Left lung (tissue), 4 donors: ENCODE measurements at regions not wholly inside any gene's neighbourhood (a gene's known extent, or its start where the extent isn't known, plus 50 kb on each side); places are given as distances from the start of the nearest gene placed in this dataset.

Source experiments
- ATAC-seq: fragments of 200-7000 bp; cut with Tn5 transposase; one replicate; pipeline ENCODE4 v1.9.1; 2020; ENCODE audit warnings: moderate library complexity
- DNase-seq, 4 donors: peaks; one replicate each; pipeline ENCODE4 v3.0.0-alpha.2; 2013 to 2020
- H3K27ac ChIP-seq, 2 donors: fragments of 200-600 bp; sonication (generic) in 1 of 2; one replicate each; pipeline versions ENCODE4 v1.5.0 to v1.8.0; 2020 to 2021
- H3K27me3 ChIP-seq, 2 donors: fragments of 200-600 bp; sonication (generic) in 1 of 2; one replicate each; pipeline versions ENCODE4 v1.5.0 to v1.8.0; 2020 to 2021
- H3K36me3 ChIP-seq, 2 donors: fragments of 200-600 bp; sonication (generic) in 1 of 2; one replicate each; pipeline versions ENCODE4 v1.5.0 to v1.8.0; 2020 to 2021
- H3K4me1 ChIP-seq, 2 donors: fragments of 200-600 bp; one replicate each; pipeline ENCODE4 v1.8.0; 2021
- H3K4me3 ChIP-seq, 2 donors: fragments of 200-600 bp; sonication (generic) in 1 of 2; one replicate each; pipeline versions ENCODE4 v1.5.0 to v1.8.0; 2020 to 2021; ENCODE audit warnings: mild to moderate bottlenecking in 1 of 2
- H3K9me3 ChIP-seq, 2 donors: fragments of 200-600 bp; sonication (generic) in 1 of 2; one replicate each; pipeline versions ENCODE4 v1.5.0 to v1.8.0; 2020 to 2021
- intact Hi-C, 2 donors: fragments of 100-400 bp; cut with DNase I; formaldehyde crosslinking; loops; one replicate each; pipeline versions ENCODE4 v1.11.2 to v1.14.2; 2022
- TF ChIP-seq, protein P1 (sequence below), 2 donors: fragments of 200-600 bp; sonication (generic) in 1 of 2; IDR thresholded peaks; one replicate each; pipeline versions ENCODE4 v1.5.0 to v1.8.0; 2021; ENCODE audit warnings: antibody characterized with exemption in 2 of 2
- donor health status: DM: no; HTN: yes; CAD: no.
- donor health status: DM: no; HTN: no; CAD: no.

DNA sequence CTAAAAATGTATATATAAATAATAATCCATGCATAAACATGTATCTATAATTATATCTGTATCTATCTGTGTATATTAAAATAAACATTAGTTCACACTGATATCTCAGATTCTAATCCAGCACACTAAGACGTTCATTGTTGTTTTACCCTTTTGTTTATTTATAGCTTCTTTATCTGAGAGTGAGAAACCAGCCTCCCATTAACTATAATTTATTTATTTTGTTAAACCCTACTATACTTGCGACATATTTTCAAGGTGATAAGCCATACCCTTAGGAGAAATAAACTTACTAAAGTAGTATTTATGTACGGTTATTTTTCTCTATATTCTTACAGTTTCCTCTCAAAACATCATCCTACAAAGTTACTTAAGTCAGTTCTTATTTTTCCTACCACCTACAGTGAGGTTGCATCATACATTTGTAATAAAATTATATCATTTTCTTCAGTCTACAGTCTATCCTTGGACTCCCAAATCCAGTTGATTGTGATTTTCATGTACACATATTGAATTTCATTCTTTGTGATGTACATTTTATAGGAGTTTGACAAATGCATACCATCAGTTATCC lies 726.4 kb upstream of the FAM174A start:
- TF ChIP-seq, protein P1, sequence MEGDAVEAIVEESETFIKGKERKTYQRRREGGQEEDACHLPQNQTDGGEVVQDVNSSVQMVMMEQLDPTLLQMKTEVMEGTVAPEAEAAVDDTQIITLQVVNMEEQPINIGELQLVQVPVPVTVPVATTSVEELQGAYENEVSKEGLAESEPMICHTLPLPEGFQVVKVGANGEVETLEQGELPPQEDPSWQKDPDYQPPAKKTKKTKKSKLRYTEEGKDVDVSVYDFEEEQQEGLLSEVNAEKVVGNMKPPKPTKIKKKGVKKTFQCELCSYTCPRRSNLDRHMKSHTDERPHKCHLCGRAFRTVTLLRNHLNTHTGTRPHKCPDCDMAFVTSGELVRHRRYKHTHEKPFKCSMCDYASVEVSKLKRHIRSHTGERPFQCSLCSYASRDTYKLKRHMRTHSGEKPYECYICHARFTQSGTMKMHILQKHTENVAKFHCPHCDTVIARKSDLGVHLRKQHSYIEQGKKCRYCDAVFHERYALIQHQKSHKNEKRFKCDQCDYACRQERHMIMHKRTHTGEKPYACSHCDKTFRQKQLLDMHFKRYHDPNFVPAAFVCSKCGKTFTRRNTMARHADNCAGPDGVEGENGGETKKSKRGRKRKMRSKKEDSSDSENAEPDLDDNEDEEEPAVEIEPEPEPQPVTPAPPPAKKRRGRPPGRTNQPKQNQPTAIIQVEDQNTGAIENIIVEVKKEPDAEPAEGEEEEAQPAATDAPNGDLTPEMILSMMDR (IDR thresholded peaks at IDR 0.05) = no peak
- no peak overlapping the region for H3K4me3 ChIP-seq
- no peaks in the 10 kb centered on the region for H3K9me3 ChIP-seq
- H3K4me1 ChIP-seq = no peaks in the 10 kb centered on the region
- no peak for ATAC-seq
- intact Hi-C loops = no loop called here
- no peak for DNase-seq
- H3K27me3 ChIP-seq = no peaks in the 10 kb centered on the region
- no peaks in the 10 kb centered on the region for H3K36me3 ChIP-seq
- H3K27ac ChIP-seq = no peak overlapping the region

DNA sequence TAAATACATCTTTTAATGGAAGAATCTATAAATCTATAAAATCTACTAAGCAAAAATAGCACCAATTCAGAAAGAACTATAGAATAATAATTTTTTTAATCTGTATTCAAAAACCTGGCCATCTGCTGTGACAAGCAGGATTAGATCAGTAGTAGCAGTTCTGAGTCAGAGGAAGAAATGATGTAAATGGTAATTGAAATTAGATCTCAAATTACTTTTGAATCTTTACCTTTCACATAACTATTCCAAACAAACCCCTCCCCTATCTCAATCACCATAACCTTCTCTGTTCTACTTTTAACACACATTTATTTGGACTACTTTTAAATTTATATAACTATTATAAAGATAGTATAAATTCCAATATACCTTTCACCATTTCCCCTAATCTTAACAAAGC lies 727.8 kb upstream of the FAM174A start:
- Histone ChIP-seq H3K27ac (no peak overlapping the region), H3K9me3 (no peaks in the 10 kb centered on the region), H3K27me3 (no peaks in the 10 kb centered on the region), H3K4me3 (no peak overlapping the region), H3K36me3 (no peaks in the 10 kb centered on the region), H3K4me1 (no peaks in the 10 kb centered on the region)
- intact Hi-C loops = no loop called here
- TF ChIP-seq, protein P1 (IDR thresholded peaks at IDR 0.05) = no peak
- DNase-seq (no peak), ATAC-seq (no peak)

DNA sequence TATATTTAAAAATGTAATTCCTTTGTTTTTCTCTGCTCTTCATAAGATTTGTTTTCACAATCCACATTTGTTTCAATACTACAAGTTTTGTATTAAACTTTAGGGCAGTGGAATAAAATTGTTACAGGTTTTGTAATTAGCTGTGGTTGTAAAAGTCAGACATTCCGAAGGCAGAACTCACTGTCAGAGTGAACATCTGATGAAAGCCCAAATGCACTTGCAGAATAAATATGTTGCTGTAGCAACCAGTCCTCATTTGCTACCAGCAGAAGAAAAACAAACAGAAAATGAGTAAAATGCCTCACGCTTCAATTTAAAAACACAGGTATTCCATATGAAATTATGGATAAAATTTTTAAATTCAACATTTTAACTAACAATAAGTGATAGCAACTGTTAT lies 740.1 kb upstream of the FAM174A start:
- H3K4me1 ChIP-seq = no peaks in the 10 kb centered on the region
- intact Hi-C loops = no loop called here
- TF ChIP-seq, protein P1 (IDR thresholded peaks at IDR 0.05) = no peak
- no peak for ATAC-seq
- no peaks in the 10 kb centered on the region for H3K27me3 ChIP-seq
- DNase-seq = no peak
- H3K27ac ChIP-seq = no peak overlapping the region
- H3K4me3 ChIP-seq = no peak overlapping the region
- H3K9me3 ChIP-seq = no peaks in the 10 kb centered on the region
- H3K36me3 ChIP-seq = no peaks in the 10 kb centered on the region

DNA sequence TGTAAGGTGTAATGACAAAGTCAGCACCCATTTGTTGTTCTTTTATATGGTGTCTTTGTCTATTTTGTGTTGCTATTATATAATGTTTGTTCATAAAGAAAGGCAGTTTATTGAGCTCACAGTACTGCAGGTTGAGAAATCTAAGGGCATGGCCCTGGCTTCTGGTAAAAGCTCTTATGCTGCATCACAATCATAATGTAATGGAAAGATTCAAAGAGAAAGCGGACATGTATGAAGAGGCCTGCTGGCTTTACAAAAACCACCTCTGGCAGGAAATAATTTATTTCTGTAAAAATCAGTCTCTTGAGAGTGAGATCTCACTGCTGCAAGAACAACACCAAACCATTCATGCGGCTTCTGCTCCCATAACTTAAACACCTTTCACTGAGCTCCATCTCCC lies 746.7 kb upstream of the FAM174A start:
- Histone ChIP-seq H3K27ac (no peak overlapping the region), H3K4me3 (no peak overlapping the region), H3K36me3 (no peaks in the 10 kb centered on the region), H3K9me3 (peaks cover 0 to 3% of the 10 kb centered on the region in 2 donors), H3K4me1 (no peaks in the 10 kb centered on the region), H3K27me3 (no peaks in the 10 kb centered on the region)
- DNase-seq (no peak), ATAC-seq (no peak)
- TF ChIP-seq, protein P1 (IDR thresholded peaks at IDR 0.05) = no peak
- intact Hi-C loops = no loop called here

DNA sequence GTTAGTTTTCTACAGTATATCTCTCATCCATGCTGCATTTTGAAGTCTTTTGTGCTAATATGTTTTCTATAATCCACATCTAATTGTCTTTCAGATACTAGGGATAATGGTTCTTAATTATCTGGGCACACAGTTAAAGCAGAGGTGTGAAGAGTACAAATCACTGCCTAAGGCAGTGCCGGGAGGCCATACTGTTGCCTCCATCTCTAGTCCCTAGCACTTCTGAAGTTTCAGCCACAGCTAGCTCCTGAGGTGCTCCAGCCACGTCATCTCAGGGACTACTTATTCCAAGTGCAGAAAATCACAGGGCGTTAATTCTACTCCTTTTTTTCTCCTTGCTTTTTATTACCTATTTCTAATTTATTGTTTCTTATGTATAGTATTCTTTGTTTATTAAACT lies 760.0 kb upstream of the FAM174A start:
- no peaks in the 10 kb centered on the region for H3K36me3 ChIP-seq
- H3K27me3 ChIP-seq = no peaks in the 10 kb centered on the region
- ATAC-seq (no peak), DNase-seq (no peak)
- H3K4me3 ChIP-seq = no peak overlapping the region
- intact Hi-C loops = no loop called here
- no peak overlapping the region for H3K27ac ChIP-seq
- H3K9me3 ChIP-seq = no peaks in the 10 kb centered on the region
- H3K4me1 ChIP-seq = no peaks in the 10 kb centered on the region
- TF ChIP-seq, protein P1 (IDR thresholded peaks at IDR 0.05) = no peak
